ENCODE measurements at regions not wholly inside any gene's neighbourhood (a gene's known extent, or its start where the extent isn't known, plus 50 kb on each side); places are given as distances from the start of the nearest gene placed in this dataset.

- no peak overlapping the region for H3K9ac ChIP-seq (ENCODE audit: low read depth in 2 of 2, low read length in 2 of 2)
- H3K27me3 ChIP-seq: no peaks in the 10 kb centered on the region
- no peak for DNase-seq
- no peaks in the 10 kb centered on the region for H3K36me3 ChIP-seq
- no peaks in the 10 kb centered on the region for H3K9me3 ChIP-seq
- no peak overlapping the region for H3K27ac ChIP-seq
- H3K4me1 ChIP-seq: no peaks in the 10 kb centered on the region
- intact Hi-C loops (cut with DNase I): no loop called here
- no peak for TF ChIP-seq CTCF (IDR thresholded peaks at IDR 0.05)
- H3K4me3 ChIP-seq: no peak overlapping the region
Observed at GRCh38 chr6:81556551-81556950, 195.9 kb downstream of the TENT5A start.

GRCh38 chr6:81553216-81553615 lies 199.3 kb downstream of the TENT5A start:
- H3K9me3 ChIP-seq: no peaks in the 10 kb centered on the region
- H3K9ac ChIP-seq (ENCODE audit: low read depth in 2 of 2, low read length in 2 of 2): no peak overlapping the region
- H3K36me3 ChIP-seq: no peaks in the 10 kb centered on the region
- no peak for TF ChIP-seq CTCF (IDR thresholded peaks at IDR 0.05)
- H3K27ac ChIP-seq: no peak overlapping the region
- intact Hi-C loops (cut with DNase I): no loop called here
- no peak overlapping the region for H3K4me3 ChIP-seq
- no peak for DNase-seq
- H3K27me3 ChIP-seq: no peaks in the 10 kb centered on the region
- H3K4me1 ChIP-seq: no peaks in the 10 kb centered on the region

GRCh38 chr6:81552644-81553043 lies 199.8 kb downstream of the TENT5A start:
- Histone ChIP-seq H3K36me3 (no peaks in the 10 kb centered on the region), H3K4me1 (no peaks in the 10 kb centered on the region), H3K27ac (no peak overlapping the region), H3K4me3 (no peak overlapping the region), H3K9ac (ENCODE audit: low read depth in 2 of 2, low read length in 2 of 2) (no peak overlapping the region), H3K27me3 (no peaks in the 10 kb centered on the region), H3K9me3 (no peaks in the 10 kb centered on the region)
- intact Hi-C loops (cut with DNase I): no loop called here
- DNase-seq: no peak
- no peak for TF ChIP-seq CTCF (IDR thresholded peaks at IDR 0.05)

GRCh38 chr6:81547149-81547548 lies 205.3 kb downstream of the TENT5A start:
- Histone ChIP-seq H3K27ac (peak overlapping the region; percentile 4), H3K4me3 (no peak overlapping the region), H3K27me3 (no peaks in the 10 kb centered on the region), H3K4me1 (no peaks in the 10 kb centered on the region), H3K9me3 (no peaks in the 10 kb centered on the region), H3K9ac (ENCODE audit: low read depth in 2 of 2, low read length in 2 of 2) (no peak overlapping the region), H3K36me3 (no peaks in the 10 kb centered on the region)
- DNase-seq: peak; percentile 49
- intact Hi-C loops (cut with DNase I): no loop called here
- no peak for TF ChIP-seq CTCF (IDR thresholded peaks at IDR 0.05)

- H3K27ac ChIP-seq: no peak overlapping the region
- no peaks in the 10 kb centered on the region for H3K27me3 ChIP-seq
- no peak overlapping the region for H3K4me3 ChIP-seq
- DNase-seq: no peak
- H3K9me3 ChIP-seq: no peaks in the 10 kb centered on the region
- TF ChIP-seq CTCF (IDR thresholded peaks at IDR 0.05): no peak
- no peak overlapping the region for H3K9ac ChIP-seq (ENCODE audit: low read depth in 2 of 2, low read length in 2 of 2)
- no peaks in the 10 kb centered on the region for H3K4me1 ChIP-seq
- H3K36me3 ChIP-seq: no peaks in the 10 kb centered on the region
- intact Hi-C loops (cut with DNase I): no loop called here
Observed at GRCh38 chr6:81534934-81535465, 217.5 kb downstream of the TENT5A start.
